H9 (cell line): ENCODE measurements at regions not wholly inside any gene's neighbourhood (a gene's known extent, or its start where the extent isn't known, plus 50 kb on each side); places are given as distances from the start of the nearest gene placed in this dataset.

ENCODE experiments used
- DNase-seq: peaks from one replicate; pipeline ENCODE4 v3.0.0-alpha.2; 2017
- H2AFZ ChIP-seq: one replicate; pipeline ENCODE4 v1.6.1; 2013; ENCODE audit warnings: mild to moderate bottlenecking, low read length, control low read depth, moderate library complexity
- H2AK5ac ChIP-seq: 2 replicates; pipeline ENCODE4 v1.6.1; 2013; ENCODE audit warnings: low read length, control low read depth, mixed read lengths; ENCODE audit not compliant: insufficient read length
- H2BK120ac ChIP-seq: one replicate; pipeline ENCODE4 v1.6.1; 2013; ENCODE audit warnings: low read depth, mild to moderate bottlenecking, low read length, control low read depth, inconsistent platforms; ENCODE audit not compliant: poor library complexity, severe bottlenecking
- H2BK12ac ChIP-seq: 2 replicates; pipeline ENCODE4 v1.6.1; 2013; ENCODE audit warnings: low read length, control low read depth, mixed read lengths, low read depth; ENCODE audit not compliant: insufficient read length
- H2BK15ac ChIP-seq: 2 replicates; pipeline ENCODE4 v1.6.1; 2013; ENCODE audit warnings: low read depth, low read length, control low read depth
- H2BK20ac ChIP-seq: one replicate; pipeline ENCODE4 v1.6.1; 2013; ENCODE audit warnings: low read depth, mild to moderate bottlenecking, low read length, control low read depth, inconsistent platforms; ENCODE audit not compliant: poor library complexity, severe bottlenecking
- H2BK5ac ChIP-seq: 2 replicates; pipeline ENCODE4 v1.6.1; 2013; ENCODE audit warnings: low read length, control low read depth, mixed read lengths; ENCODE audit not compliant: insufficient read length
- H3K14ac ChIP-seq: 2 replicates; pipeline ENCODE4 v1.6.1; 2013; ENCODE audit warnings: low read length, control low read depth; ENCODE audit not compliant: insufficient read depth
- H3K18ac ChIP-seq: 2 replicates; pipeline ENCODE4 v1.6.1; 2013; ENCODE audit warnings: low read depth, mild to moderate bottlenecking, mixed read lengths, low read length, control low read depth; ENCODE audit not compliant: insufficient read length
- H3K23ac ChIP-seq: 2 replicates; pipeline ENCODE4 v1.6.1; 2013; ENCODE audit warnings: low read length, control low read depth, mixed read lengths, low read depth; ENCODE audit not compliant: insufficient read length
- H3K23me2 ChIP-seq: 2 replicates; pipeline ENCODE4 v1.6.1; 2013; ENCODE audit warnings: low read depth, mild to moderate bottlenecking, mixed read lengths, low read length, control low read depth; ENCODE audit not compliant: insufficient read length, poor library complexity, severe bottlenecking
- H3K27ac ChIP-seq: 2 replicates; pipeline ENCODE4 v1.5.1; 2013; ENCODE audit warnings: low read length, control low read depth, mixed read lengths, low read depth; ENCODE audit not compliant: insufficient read length
- H3K27me3 ChIP-seq: 2 replicates; pipeline ENCODE4 v1.6.1; 2013; ENCODE audit warnings: low read length, control low read depth, inconsistent platforms; ENCODE audit not compliant: insufficient read depth
- H3K4ac ChIP-seq: 2 replicates; pipeline ENCODE4 v1.6.1; 2013; ENCODE audit warnings: low read depth, mild to moderate bottlenecking, control low read depth, inconsistent platforms, low read length, moderate library complexity
- H3K4me1 ChIP-seq: 2 replicates; pipeline ENCODE4 v1.6.1; 2013; ENCODE audit warnings: low read length, control low read depth, inconsistent platforms; ENCODE audit not compliant: insufficient read depth
- H3K4me2 ChIP-seq: 2 replicates; pipeline ENCODE4 v1.6.1; 2013; ENCODE audit warnings: low read length, control low read depth, mixed read lengths; ENCODE audit not compliant: insufficient read length, insufficient read depth
- H3K56ac ChIP-seq: 2 replicates; pipeline ENCODE4 v1.6.1; 2013; ENCODE audit warnings: low read depth, mild to moderate bottlenecking, mixed read lengths, low read length, control low read depth; ENCODE audit not compliant: insufficient read length
- H3K79me1 ChIP-seq: 2 replicates; pipeline ENCODE4 v1.6.1; 2013; ENCODE audit warnings: low read depth, mild to moderate bottlenecking, moderate library complexity, low read length, control low read depth, inconsistent platforms; ENCODE audit not compliant: insufficient read depth, poor library complexity, severe bottlenecking
- H3K79me2 ChIP-seq: 2 replicates; pipeline ENCODE4 v1.6.1; 2013; ENCODE audit warnings: low read length, control low read depth, inconsistent platforms; ENCODE audit not compliant: insufficient read depth
- H3K9ac ChIP-seq: 2 replicates; pipeline ENCODE4 v1.6.1; 2013; ENCODE audit warnings: low read length, control low read depth, mixed read lengths; ENCODE audit not compliant: insufficient read length; ENCODE audit errors: extremely low read depth
- H3K9me3 ChIP-seq: one replicate; pipeline ENCODE4 v1.6.1; 2013; ENCODE audit warnings: low read depth, low read length, inconsistent platforms; ENCODE audit not compliant: control insufficient read depth
- H3T11ph ChIP-seq: one replicate; pipeline ENCODE4 v1.6.1; 2013; ENCODE audit warnings: mild to moderate bottlenecking, low read length, control low read depth, inconsistent platforms
- H4K20me1 ChIP-seq: one replicate; pipeline ENCODE4 v1.6.1; 2013; ENCODE audit not compliant: control insufficient read depth, insufficient read length, insufficient read depth
- H4K5ac ChIP-seq: 2 replicates; pipeline ENCODE4 v1.6.1; 2013; ENCODE audit warnings: low read depth, mild to moderate bottlenecking, mixed read lengths, low read length, control low read depth; ENCODE audit not compliant: insufficient read length
- H4K8ac ChIP-seq: replicated peaks from 2 replicates; pipeline ENCODE4 v1.6.1; 2013; ENCODE audit warnings: low read length, control low read depth, mixed read lengths, low read depth; ENCODE audit not compliant: insufficient read length
- H4K91ac ChIP-seq: 2 replicates; pipeline ENCODE4 v1.6.1; 2013; ENCODE audit warnings: low read depth, mild to moderate bottlenecking, moderate library complexity, mixed read lengths, low read length, control low read depth; ENCODE audit not compliant: insufficient read length
- H3K27ac Mint-ChIP-seq, 3 experiments: 2 replicates in 2 of 3; 3 replicates in 1 of 3; pipeline ENCODE4 v1.8.0; 2020 to 2021; ENCODE audit warnings: mixed read lengths in 3 of 3, mild to moderate bottlenecking in 1 of 3, moderate library complexity in 1 of 3
- H3K27me3 Mint-ChIP-seq: 2 replicates; pipeline ENCODE4 v1.8.0; 2021; ENCODE audit warnings: low read depth, mild to moderate bottlenecking, moderate library complexity, mixed read lengths
- H3K36me3 Mint-ChIP-seq, 3 experiments: 2 replicates in 2 of 3; 3 replicates in 1 of 3; pipeline ENCODE4 v1.8.0; 2020 to 2021; ENCODE audit warnings: low read depth in 3 of 3, mixed read lengths in 3 of 3; ENCODE audit not compliant: insufficient read depth in 1 of 3
- H3K4me1 Mint-ChIP-seq, 2 experiments: 2 replicates each; pipeline ENCODE4 v1.8.0; 2020; ENCODE audit warnings: mixed read lengths in 2 of 2
- H3K4me3 Mint-ChIP-seq, 2 experiments: 2 replicates in 1 of 2; 3 replicates in 1 of 2; pipeline ENCODE4 v1.8.0; 2020 to 2021; ENCODE audit warnings: mild to moderate bottlenecking in 2 of 2, mixed read lengths in 2 of 2, moderate library complexity in 1 of 2
- H3K9me3 Mint-ChIP-seq, 2 experiments: 2 replicates in 1 of 2; 3 replicates in 1 of 2; pipeline ENCODE4 v1.8.0; 2020; ENCODE audit warnings: mild to moderate bottlenecking in 2 of 2, mixed read lengths in 2 of 2, moderate library complexity in 1 of 2
- CTCF ChIP-seq: fragments of 200-600 bp; sonication (generic); conservative IDR thresholded peaks from 3 replicates; pipeline ENCODE4 v1.8.0; 2021; ENCODE audit warnings: antibody characterized with exemption, mild to moderate bottlenecking
- WGBS: extraction: QIAGEN DNeasy Blood & Tissue Kit; methylation state at CpG from one replicate; pipeline ENCODE4 v1.1.7; 2013; ENCODE audit warnings: missing lambda C conversion rate, low lambda C conversion rate, mixed read lengths; ENCODE audit not compliant: insufficient read length; ENCODE audit errors: extremely low coverage; 5-methylcytosine and 5-hydroxymethylcytosine counted together

GRCh38 chr6:81547149-81547548 is 205.3 kb downstream of the TENT5A start:
- H3K23me2 ChIP-seq = no peaks in the 10 kb centered on the region
- no peak overlapping the region for H4K91ac ChIP-seq
- DNase-seq = no peak
- H3K27ac ChIP-seq = no peak overlapping the region
- no peak overlapping the region for H4K8ac ChIP-seq
- peaks cover 10 to 15% of the 10 kb centered on the region in 2 experiments for H3K4me1 Mint-ChIP-seq
- peaks cover 2 to 3% of the 10 kb centered on the region in 2 experiments; a peak in 2 of 5 replicates for H3K9me3 Mint-ChIP-seq
- H3K36me3 Mint-ChIP-seq = peaks cover 0 to 2% (median 0%) of the 10 kb centered on the region in 3 experiments; a peak in 1 of 7 replicates
- H3K4me1 ChIP-seq = no peaks in the 10 kb centered on the region; the same call in 1 of the 2 replicates
- H3K27me3 Mint-ChIP-seq = no peaks in the 10 kb centered on the region
- H4K5ac ChIP-seq = no peak overlapping the region
- H2BK20ac ChIP-seq = no peak overlapping the region
- no peak overlapping the region for H2BK15ac ChIP-seq
- no peak overlapping the region for H3K4me2 ChIP-seq
- no peak overlapping the region for H3K23ac ChIP-seq
- no peak overlapping the region for H3K14ac ChIP-seq
- no peak overlapping the region for H3K4ac ChIP-seq
- H3K79me2 ChIP-seq = no peaks in the 10 kb centered on the region
- no peak overlapping the region for H3T11ph ChIP-seq
- no peaks in the 10 kb centered on the region for H3K79me1 ChIP-seq
- no peak overlapping the region for H3K56ac ChIP-seq
- H3K9me3 ChIP-seq = no peaks in the 10 kb centered on the region
- no peak overlapping the region for H3K9ac ChIP-seq
- H3K27ac Mint-ChIP-seq = no peak overlapping the region
- H2BK12ac ChIP-seq = no peak overlapping the region
- no peak overlapping the region for H2AFZ ChIP-seq
- no peak overlapping the region for H3K4me3 Mint-ChIP-seq
- no peak overlapping the region for H2BK5ac ChIP-seq
- TF ChIP-seq CTCF = no peak
- H3K18ac ChIP-seq = no peak overlapping the region
- no peaks in the 10 kb centered on the region for H4K20me1 ChIP-seq
- H3K27me3 ChIP-seq = no peaks in the 10 kb centered on the region
- H2AK5ac ChIP-seq = no peak overlapping the region
- no peak overlapping the region for H2BK120ac ChIP-seq
- WGBS = no CpG with 5 or more reads among the region's 3 CpGs
